ENCODE measurements at regions not wholly inside any gene's neighbourhood (a gene's known extent, or its start where the extent isn't known, plus 50 kb on each side); places are given as distances from the start of the nearest gene placed in this dataset.
"Not testable (repeated sequence)": the region's sequence is repeated elsewhere in the genome, so short reads cannot be mapped to it uniquely, and the experiment has no call there.

DNA sequence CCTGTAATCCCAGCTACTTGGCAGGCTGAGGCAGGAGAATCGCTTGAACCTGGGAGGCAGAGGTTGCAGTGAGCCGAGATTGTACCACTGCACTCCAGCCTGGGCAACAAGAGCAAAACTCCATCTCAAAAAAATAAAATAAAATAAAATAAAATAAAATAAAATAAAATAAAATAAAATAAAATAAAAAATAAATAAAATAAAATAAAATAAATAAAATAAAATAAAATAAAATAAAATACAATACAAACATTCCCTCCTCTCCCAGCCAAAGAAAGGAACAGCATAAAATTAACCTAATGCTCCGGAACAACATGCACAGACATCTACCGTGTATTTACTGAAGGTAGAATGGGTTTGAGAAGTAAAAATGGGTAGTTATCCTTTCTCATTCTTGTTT lies 521.9 kb upstream of the FAM174A start:
- H3K27me3 Mint-ChIP-seq; H3K36me3 Mint-ChIP-seq; H3K9me3 Mint-ChIP-seq (ENCODE audit: low read depth); H3K4me3 Mint-ChIP-seq; H3K4me1 Mint-ChIP-seq; ATAC-seq; DNase-seq; H3K27ac Mint-ChIP-seq; CTCF ChIA-PET: not testable (repeated sequence)

DNA sequence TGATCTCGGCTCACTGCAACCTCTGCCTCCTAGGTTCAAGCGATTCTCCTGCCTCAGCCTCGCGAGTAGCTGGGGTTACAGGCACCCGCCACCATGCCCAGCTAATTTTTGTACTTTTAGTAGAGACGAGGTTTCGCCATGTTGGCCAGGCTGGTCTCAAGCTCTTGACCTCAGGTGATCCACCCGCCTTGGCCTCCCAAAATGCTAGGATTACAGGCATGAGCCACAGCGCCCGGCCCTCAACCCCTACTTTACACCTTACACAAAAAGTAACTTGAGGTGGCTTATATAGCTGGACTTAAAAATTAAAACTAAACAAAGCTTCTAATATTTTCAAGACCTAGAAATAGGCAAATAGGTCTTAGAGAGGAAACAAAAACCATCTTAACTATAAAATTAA lies 524.0 kb upstream of the FAM174A start:
- CTCF ChIA-PET; ATAC-seq; DNase-seq; H3K27ac Mint-ChIP-seq; H3K27me3 Mint-ChIP-seq; H3K4me3 Mint-ChIP-seq; H3K36me3 Mint-ChIP-seq; H3K9me3 Mint-ChIP-seq (ENCODE audit: low read depth); H3K4me1 Mint-ChIP-seq: not testable (repeated sequence)

DNA sequence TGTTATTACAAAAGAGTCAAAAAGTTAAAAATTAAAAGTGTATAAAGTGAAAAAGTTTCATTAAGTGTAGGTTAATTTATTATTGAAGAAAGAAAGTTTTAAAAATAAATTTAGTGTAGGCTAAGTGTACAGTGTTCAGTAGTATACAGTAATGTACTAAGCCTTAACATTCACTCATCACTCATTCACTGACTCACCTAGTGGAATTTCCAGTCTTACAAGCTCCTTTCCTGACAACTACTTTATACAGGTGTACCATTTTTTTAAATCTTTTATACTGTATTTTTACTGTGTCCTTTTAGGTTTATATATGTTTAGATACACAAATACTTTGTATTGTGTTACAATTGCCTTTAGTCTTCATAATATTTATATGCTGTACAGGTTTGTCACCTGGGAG lies 530.2 kb upstream of the FAM174A start:
- no peak for DNase-seq
- Mint-ChIP-seq H3K4me3 (no peak overlapping the region), H3K4me1 (no peaks in the 10 kb centered on the region)

DNA sequence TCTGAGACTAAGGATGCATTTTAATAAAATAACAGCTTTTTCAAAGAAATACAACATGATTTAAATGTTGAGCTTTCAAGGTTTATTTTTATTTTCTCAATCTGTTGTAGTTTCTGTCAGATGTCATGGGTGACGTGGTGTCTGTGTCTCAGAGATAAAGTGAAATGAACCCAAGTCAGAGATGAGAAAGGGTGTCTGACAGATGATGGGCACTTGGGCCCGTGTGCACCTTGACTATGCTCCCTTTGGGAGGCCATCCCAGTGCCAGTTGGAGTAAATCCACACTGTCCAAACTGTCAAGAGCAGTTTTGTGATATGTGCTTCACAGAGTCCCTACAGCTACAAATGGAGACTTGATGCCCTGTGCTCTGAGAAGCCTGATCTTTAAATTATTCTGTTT lies 536.9 kb upstream of the FAM174A start:
- H3K9me3 Mint-ChIP-seq (ENCODE audit: low read depth) = no peaks in the 10 kb centered on the region
- H3K27me3 Mint-ChIP-seq = no peaks in the 10 kb centered on the region
- H3K4me1 Mint-ChIP-seq = no peaks in the 10 kb centered on the region
- no peak for ATAC-seq
- CTCF ChIA-PET = no interaction called here
- H3K27ac Mint-ChIP-seq = no peak overlapping the region
- H3K36me3 Mint-ChIP-seq = no peaks in the 10 kb centered on the region
- no peak for DNase-seq
- no peak overlapping the region for H3K4me3 Mint-ChIP-seq

More for the DNA sequence above, 530.2 kb upstream of the FAM174A start:
- no peaks in the 10 kb centered on the region for H3K9me3 Mint-ChIP-seq (ENCODE audit: low read depth)
- H3K36me3 Mint-ChIP-seq = no peaks in the 10 kb centered on the region
- CTCF ChIA-PET = no interaction called here
- no peak overlapping the region for H3K27ac Mint-ChIP-seq
- no peak for ATAC-seq
- no peaks in the 10 kb centered on the region for H3K27me3 Mint-ChIP-seq

DNA sequence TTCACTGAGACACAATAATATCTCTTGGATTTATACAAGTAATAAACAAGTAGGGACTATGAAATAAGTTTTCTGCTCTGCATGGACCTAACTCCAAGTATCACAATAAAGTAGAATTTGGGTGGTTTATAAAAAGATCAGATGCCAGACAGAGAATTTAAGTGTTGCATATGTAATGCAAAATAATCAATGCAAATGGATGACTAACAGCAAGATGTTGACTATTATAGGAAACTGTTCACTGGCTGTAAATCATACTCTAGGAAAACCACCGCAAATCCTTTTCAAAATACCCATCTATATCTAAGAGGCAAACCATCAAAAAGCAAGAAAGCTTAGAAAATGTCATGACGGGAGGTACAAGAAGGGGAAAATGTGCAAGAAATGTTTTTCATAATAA lies 539.8 kb upstream of the FAM174A start:
- Mint-ChIP-seq H3K4me1 (no peaks in the 10 kb centered on the region), H3K4me3 (no peak overlapping the region), H3K27me3 (no peaks in the 10 kb centered on the region), H3K27ac (no peak overlapping the region), H3K36me3 (no peaks in the 10 kb centered on the region), H3K9me3 (ENCODE audit: low read depth) (no peaks in the 10 kb centered on the region)
- CTCF ChIA-PET = no interaction called here
- ATAC-seq = no peak
- no peak for DNase-seq

DNA sequence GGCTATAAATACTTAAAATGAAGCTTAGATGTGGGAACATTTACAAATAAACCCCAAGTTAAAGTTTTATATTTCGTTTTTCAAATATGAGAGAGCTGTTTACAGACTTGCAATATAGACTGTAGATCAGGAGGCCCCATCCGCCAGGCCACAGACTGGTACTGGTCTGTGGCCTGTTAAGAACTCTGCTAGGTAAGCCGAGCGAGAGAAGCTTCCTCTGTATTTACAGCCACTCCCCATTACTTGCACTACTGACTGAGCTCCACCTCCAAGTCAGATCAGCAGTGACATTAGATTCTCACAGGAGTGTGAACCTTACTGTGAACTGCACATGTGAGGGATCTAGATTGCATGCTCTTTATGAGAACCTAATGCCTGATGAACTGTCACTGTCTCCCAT lies 561.4 kb upstream of the FAM174A start:
- H3K4me1 Mint-ChIP-seq = no peaks in the 10 kb centered on the region
- H3K27ac Mint-ChIP-seq = no peak overlapping the region
- H3K4me3 Mint-ChIP-seq = no peak overlapping the region
- H3K9me3 Mint-ChIP-seq (ENCODE audit: low read depth) = peaks cover 2% of the 10 kb centered on the region
- ATAC-seq = no peak
- no peak for DNase-seq
- no peaks in the 10 kb centered on the region for H3K27me3 Mint-ChIP-seq
- CTCF ChIA-PET = no interaction called here
- no peaks in the 10 kb centered on the region for H3K36me3 Mint-ChIP-seq

DNA sequence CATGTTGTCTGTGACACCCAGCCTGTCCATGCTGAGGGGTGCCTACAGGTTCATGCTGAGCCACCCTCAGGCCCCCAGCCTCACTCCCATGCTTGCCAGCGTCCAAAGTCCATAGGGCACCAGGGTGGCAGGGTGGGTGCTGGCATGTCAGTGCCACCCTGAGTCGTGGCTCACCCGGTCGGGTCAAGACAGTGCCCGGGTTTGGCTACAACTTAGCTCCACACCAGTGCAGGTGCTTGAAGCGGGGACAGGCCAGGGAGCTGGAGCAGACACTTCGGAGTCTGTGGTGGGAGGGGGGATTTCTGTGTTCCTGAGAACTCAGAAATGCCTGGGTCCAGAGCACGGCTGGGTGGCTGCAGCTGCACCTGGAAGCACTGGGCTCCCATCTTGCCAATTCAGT lies 579.2 kb upstream of the FAM174A start:
- H3K9me3 Mint-ChIP-seq (ENCODE audit: low read depth) = no peaks in the 10 kb centered on the region
- H3K27me3 Mint-ChIP-seq = no peaks in the 10 kb centered on the region
- ATAC-seq (no peak), DNase-seq (no peak)
- H3K27ac Mint-ChIP-seq = no peak overlapping the region
- no peaks in the 10 kb centered on the region for H3K36me3 Mint-ChIP-seq
- H3K4me3 Mint-ChIP-seq = no peak overlapping the region
- no peaks in the 10 kb centered on the region for H3K4me1 Mint-ChIP-seq
- CTCF ChIA-PET = no interaction called here

DNA sequence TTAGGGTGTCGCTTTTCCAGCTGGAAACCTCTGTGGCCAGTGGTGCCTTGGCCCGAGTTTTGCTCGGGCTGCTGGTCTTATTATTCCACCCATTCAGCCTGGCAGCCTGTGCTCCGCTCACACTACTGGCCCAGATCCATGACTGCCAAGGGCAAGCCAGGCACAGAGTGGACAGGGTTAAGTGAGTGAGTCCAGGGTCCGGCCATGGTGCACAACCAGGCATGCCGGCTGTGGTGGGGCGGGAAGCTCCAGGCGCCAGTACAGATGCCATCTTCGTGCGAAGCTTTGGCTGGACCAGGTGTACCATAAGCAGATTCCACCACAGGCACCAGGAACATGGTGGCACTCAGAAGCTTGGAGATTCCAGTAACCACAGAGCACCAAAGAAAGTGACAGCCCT lies 580.2 kb upstream of the FAM174A start:
- Mint-ChIP-seq H3K9me3 (ENCODE audit: low read depth) (no peaks in the 10 kb centered on the region), H3K36me3 (no peaks in the 10 kb centered on the region), H3K4me1 (no peaks in the 10 kb centered on the region), H3K27ac (no peak overlapping the region), H3K4me3 (no peak overlapping the region), H3K27me3 (no peaks in the 10 kb centered on the region)
- no peak for DNase-seq
- no peak for ATAC-seq
- CTCF ChIA-PET = no interaction called here

DNA sequence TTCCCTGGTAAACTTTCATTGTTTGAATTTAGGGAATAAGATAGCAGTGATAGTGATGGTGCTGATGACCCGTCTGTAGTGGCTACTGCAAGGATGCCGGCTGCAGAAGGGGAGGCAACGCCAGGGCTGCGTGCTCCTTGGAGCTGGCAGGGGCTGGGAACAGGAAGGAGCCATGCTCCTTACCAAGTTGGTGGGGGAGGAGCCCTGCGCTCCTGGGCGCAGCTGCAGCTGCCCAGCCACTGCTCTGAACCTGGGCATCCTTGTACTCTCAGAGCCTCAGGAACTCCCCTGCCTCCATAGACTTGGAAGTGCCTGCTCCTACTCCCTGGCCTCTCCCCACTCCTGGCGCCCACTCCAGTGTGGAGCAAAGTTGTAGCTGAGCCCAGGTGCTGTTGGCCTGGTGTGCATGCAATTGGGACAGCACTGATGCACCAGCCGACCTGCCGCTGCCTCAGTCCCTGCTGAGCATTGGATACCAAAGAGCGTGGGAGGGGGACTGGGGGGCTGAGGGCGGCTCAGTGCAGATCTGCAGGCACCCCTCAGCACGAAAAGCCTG lies 585.1 kb upstream of the FAM174A start:
- Mint-ChIP-seq H3K36me3 (no peaks in the 10 kb centered on the region), H3K27me3 (no peaks in the 10 kb centered on the region), H3K4me1 (no peaks in the 10 kb centered on the region), H3K27ac (no peak overlapping the region), H3K9me3 (ENCODE audit: low read depth) (no peaks in the 10 kb centered on the region), H3K4me3 (no peak overlapping the region)
- no peak for ATAC-seq
- no peak for DNase-seq
- CTCF ChIA-PET = no interaction called here

DNA sequence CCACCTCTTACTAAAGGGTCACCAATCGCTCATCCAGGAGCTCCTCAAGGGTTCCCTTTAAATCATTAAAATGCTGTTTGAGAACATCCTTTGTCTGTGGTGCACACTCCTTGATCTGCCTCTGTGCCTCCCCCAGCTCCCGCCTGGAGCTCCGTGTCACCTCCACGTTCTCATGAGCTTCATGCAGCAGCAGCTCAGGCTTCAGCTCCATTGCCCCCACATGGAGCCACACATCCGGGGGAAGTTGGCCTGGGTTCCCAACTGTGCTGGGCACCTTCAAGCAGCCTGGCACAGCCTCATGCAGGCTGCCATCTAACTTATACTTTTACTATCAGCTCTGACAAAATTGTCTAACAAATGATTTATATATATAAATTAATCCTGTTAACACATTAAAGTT lies 585.8 kb upstream of the FAM174A start:
- Mint-ChIP-seq H3K4me3 (no peak overlapping the region), H3K36me3 (no peaks in the 10 kb centered on the region), H3K9me3 (ENCODE audit: low read depth) (no peaks in the 10 kb centered on the region), H3K27me3 (no peaks in the 10 kb centered on the region), H3K27ac (no peak overlapping the region), H3K4me1 (no peaks in the 10 kb centered on the region)
- CTCF ChIA-PET = no interaction called here
- no peak for DNase-seq
- ATAC-seq = no peak

DNA sequence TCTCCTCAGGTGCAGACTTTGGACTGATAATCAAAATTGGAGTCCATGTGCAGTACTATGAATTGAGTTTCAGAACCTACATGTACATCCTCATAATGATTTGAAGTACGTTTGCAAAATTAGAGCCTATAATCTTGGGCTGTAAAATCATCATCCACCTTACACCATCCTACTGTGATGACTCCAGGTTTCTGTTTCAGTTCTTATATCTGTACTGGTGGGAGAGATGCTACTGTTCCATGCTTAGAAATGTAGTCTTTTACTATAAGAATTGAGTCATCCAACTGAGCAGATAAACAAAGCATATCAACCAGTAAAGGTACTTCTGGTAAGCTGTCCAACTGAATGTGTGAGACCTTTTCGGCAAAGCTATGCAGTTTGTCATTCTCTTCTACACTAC lies 586.3 kb upstream of the FAM174A start:
- Mint-ChIP-seq H3K27ac (no peak overlapping the region), H3K4me1 (no peaks in the 10 kb centered on the region), H3K9me3 (ENCODE audit: low read depth) (no peaks in the 10 kb centered on the region), H3K27me3 (no peaks in the 10 kb centered on the region), H3K4me3 (no peak overlapping the region), H3K36me3 (no peaks in the 10 kb centered on the region)
- ATAC-seq (no peak), DNase-seq (no peak)
- CTCF ChIA-PET = no interaction called here

DNA sequence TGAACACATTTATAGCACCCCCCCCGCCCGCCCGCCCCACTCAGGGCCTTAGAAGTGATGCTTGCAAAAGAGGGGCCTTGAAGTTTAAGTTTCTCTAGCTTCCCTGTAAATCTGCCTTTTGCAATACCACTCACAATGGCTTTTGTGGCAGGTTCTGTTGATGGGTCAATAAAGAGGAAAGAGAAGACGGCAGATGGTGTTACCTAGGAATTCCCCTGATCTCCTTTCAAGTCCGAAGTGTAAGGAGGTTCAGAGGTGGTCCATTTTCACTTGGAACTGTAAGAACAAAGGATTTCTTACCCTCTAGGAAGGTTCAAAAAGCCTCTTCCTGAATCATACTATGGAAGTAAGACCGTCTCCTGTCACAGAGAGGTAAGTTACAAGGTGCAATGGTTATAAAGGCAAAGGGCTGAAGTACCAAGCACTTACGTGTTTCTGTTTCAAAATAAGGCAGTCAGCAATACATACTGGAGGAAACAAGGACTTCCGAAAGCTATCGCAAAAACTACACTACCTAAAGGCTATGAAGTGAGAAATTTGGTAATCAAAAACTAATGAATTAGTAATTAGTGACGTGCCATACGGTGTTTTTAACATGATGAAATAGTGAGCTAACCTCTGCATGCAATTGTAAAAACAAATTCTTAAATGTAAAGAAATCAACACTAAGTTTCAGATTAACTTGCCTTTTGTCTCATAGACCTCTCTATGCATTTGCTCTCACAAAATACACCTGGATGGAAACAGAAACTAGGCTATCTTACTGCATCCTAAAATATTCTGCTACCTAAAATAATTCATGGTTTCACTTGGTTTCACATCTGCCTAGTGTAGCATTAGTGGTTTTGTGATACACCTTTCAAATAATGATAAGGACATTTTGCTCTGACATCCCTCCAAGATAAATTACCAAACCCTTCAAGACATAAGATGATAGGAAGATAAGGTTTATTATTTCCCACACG lies 589.4 kb upstream of the FAM174A start:
- Mint-ChIP-seq H3K27me3 (no peaks in the 10 kb centered on the region), H3K9me3 (ENCODE audit: low read depth) (peaks cover under 1% of the 10 kb centered on the region), H3K4me3 (no peak overlapping the region), H3K4me1 (no peaks in the 10 kb centered on the region), H3K36me3 (no peaks in the 10 kb centered on the region), H3K27ac (no peak overlapping the region)
- no peak for ATAC-seq
- no peak for DNase-seq
- CTCF ChIA-PET = no interaction called here

DNA sequence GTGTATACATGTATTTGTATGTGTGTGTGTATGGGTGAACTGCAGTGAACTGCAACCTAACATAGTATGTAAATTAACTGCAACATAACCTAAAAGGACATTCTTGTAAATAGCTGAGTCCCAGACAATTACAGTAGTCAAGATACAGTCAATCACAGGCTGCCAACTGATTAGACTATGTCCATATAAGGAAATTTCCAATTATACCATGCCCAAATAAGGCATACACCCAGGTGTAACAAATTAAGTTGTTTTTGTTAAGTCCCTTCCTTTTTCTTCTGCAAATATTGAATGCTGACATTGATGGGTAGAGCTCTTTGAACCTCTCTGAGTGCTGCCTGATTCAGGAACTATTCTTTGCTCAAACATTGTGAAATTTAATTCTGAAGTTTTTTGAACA lies 594.6 kb upstream of the FAM174A start:
- Mint-ChIP-seq H3K4me3 (no peak overlapping the region), H3K9me3 (ENCODE audit: low read depth) (peaks cover 2% of the 10 kb centered on the region), H3K4me1 (no peaks in the 10 kb centered on the region), H3K36me3 (no peaks in the 10 kb centered on the region), H3K27me3 (no peaks in the 10 kb centered on the region), H3K27ac (no peak overlapping the region)
- ATAC-seq (no peak), DNase-seq (no peak)
- CTCF ChIA-PET = no interaction called here

DNA sequence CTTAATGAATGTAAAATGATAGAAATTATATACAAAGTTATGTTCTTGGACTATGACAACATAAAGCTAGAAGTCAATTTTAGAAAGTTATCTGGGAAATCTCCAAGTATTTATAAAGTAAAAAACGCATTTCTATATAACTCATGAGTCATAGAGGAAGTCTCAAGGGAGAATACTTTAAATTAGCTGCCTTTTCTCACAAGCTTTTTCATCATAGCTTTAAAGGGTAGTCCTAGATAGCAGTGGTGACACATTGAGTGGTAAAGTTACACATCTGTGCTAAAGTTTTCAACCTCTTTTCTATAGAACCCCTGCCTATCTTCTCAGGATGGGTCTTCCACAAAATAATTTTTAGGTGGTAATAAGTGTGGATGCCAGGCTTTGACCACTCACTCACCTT lies 598.3 kb upstream of the FAM174A start:
- Mint-ChIP-seq H3K4me3 (no peak overlapping the region), H3K4me1 (no peaks in the 10 kb centered on the region), H3K9me3 (ENCODE audit: low read depth) (peaks cover 2% of the 10 kb centered on the region), H3K27ac (no peak overlapping the region), H3K27me3 (no peaks in the 10 kb centered on the region), H3K36me3 (no peaks in the 10 kb centered on the region)
- CTCF ChIA-PET = no interaction called here
- ATAC-seq (no peak), DNase-seq (no peak)
